CD14-positive monocyte (primary cell): ENCODE measurements at regions not wholly inside any gene's neighbourhood (a gene's known extent, or its start where the extent isn't known, plus 50 kb on each side); places are given as distances from the start of the nearest gene placed in this dataset.
"Not testable (repeated sequence)": the region's sequence is repeated elsewhere in the genome, so short reads cannot be mapped to it uniquely, and the experiment has no call there.

ENCODE experiments used
- DNase-seq, 3 donors: peaks; one replicate each; pipeline ENCODE4 v3.0.0-alpha.2; 2011 to 2022
- H2AFZ ChIP-seq: 2 replicates; pipeline ENCODE4 v1.6.0; 2012; ENCODE audit warnings: mild to moderate bottlenecking, low read depth, low read length, inconsistent platforms; ENCODE audit not compliant: insufficient read depth, poor library complexity, severe bottlenecking
- H3K27ac ChIP-seq, 2 donors: 1 replicate in 1 of 2; 2 replicates in 1 of 2; pipeline ENCODE4 v1.5.1; 2012 to 2013; ENCODE audit warnings: low read length in 2 of 2, control low read depth in 1 of 2, inconsistent platforms in 1 of 2, low read depth in 1 of 2, mild to moderate bottlenecking in 1 of 2
- H3K27me3 ChIP-seq, 2 donors: one replicate each; pipeline versions ENCODE4 v1.6.0 to v1.6.1; 2011 to 2013; ENCODE audit warnings: low read length in 2 of 2; ENCODE audit not compliant: control insufficient read depth in 2 of 2, insufficient read depth in 2 of 2
- H3K36me3 ChIP-seq, 2 donors: replicated peaks in 1 of 2; 1 replicate in 1 of 2; 2 replicates in 1 of 2; pipeline versions ENCODE4 v1.5.1 to v1.6.1; 2012 to 2013; ENCODE audit warnings: low read length in 2 of 2, control low read depth in 1 of 2, inconsistent platforms in 1 of 2, mild to moderate bottlenecking in 1 of 2; ENCODE audit not compliant: insufficient read depth in 2 of 2, control insufficient read depth in 1 of 2
- H3K4me1 ChIP-seq, 2 donors: 1 replicate in 1 of 2; 2 replicates in 1 of 2; pipeline versions ENCODE4 v1.5.1 to v1.6.1; 2012 to 2013; ENCODE audit warnings: low read length in 2 of 2, control low read depth in 1 of 2, inconsistent platforms in 1 of 2, mild to moderate bottlenecking in 1 of 2, moderate library complexity in 1 of 2; ENCODE audit not compliant: insufficient read depth in 2 of 2, control insufficient read depth in 1 of 2
- H3K4me2 ChIP-seq: replicated peaks from 2 replicates; pipeline ENCODE3; 2012; ENCODE audit warnings: low read length, moderate library complexity, mild to moderate bottlenecking; ENCODE audit not compliant: poor library complexity, severe bottlenecking; ENCODE audit errors: extremely low read depth
- H3K4me3 ChIP-seq, 3 experiments: fragments of 200-600 bp in 1 of 3; sonication (generic) in 1 of 3; replicated peaks in 1 of 3; 1 replicate in 2 of 3; 2 replicates in 1 of 3; pipeline ENCODE4 v1.5.1; 2011 to 2013; ENCODE audit warnings: low read length in 3 of 3, mild to moderate bottlenecking in 3 of 3, control low read depth in 2 of 3, low read depth in 2 of 3, inconsistent platforms in 1 of 3, moderate library complexity in 1 of 3
- H3K79me2 ChIP-seq: 2 replicates; pipeline ENCODE4 v1.6.0; 2012; ENCODE audit warnings: mild to moderate bottlenecking, control low read depth, inconsistent platforms, low read length, moderate library complexity; ENCODE audit not compliant: insufficient read depth
- H3K9ac ChIP-seq: 2 replicates; pipeline ENCODE4 v1.6.0; 2017; ENCODE audit warnings: low read length, mild to moderate bottlenecking; ENCODE audit not compliant: insufficient read depth, poor library complexity, severe bottlenecking
- H3K9me3 ChIP-seq, 2 donors: replicated peaks in 1 of 2; 1 replicate in 1 of 2; 2 replicates in 1 of 2; pipeline versions ENCODE4 v1.5.1 to v1.6.1; 2012 to 2013; ENCODE audit warnings: low read length in 2 of 2, control low read depth in 1 of 2; ENCODE audit not compliant: control insufficient read depth in 1 of 2, insufficient read depth in 1 of 2
- H4K20me1 ChIP-seq: 2 replicates; pipeline ENCODE4 v1.6.0; 2012; ENCODE audit warnings: mild to moderate bottlenecking, low read length, control low read depth, moderate library complexity; ENCODE audit not compliant: insufficient read depth
- H3K27ac Mint-ChIP-seq, 7 donors: one replicate each; pipeline ENCODE4 v1.8.0; 2020; ENCODE audit warnings: mild to moderate bottlenecking in 7 of 7, mixed read lengths in 7 of 7, moderate library complexity in 6 of 7, inconsistent platforms in 2 of 7
- H3K27me3 Mint-ChIP-seq, 3 donors: one replicate each; pipeline ENCODE4 v1.8.0; 2021 to 2022; ENCODE audit warnings: low read depth in 3 of 3, mild to moderate bottlenecking in 3 of 3, mixed read lengths in 3 of 3, moderate library complexity in 3 of 3, inconsistent platforms in 1 of 3
- H3K36me3 Mint-ChIP-seq, 2 donors: one replicate each; pipeline ENCODE4 v1.8.0; 2020; ENCODE audit warnings: mixed read lengths in 2 of 2, inconsistent platforms in 1 of 2, mild to moderate bottlenecking in 1 of 2
- H3K4me1 Mint-ChIP-seq: one replicate; pipeline ENCODE4 v1.8.0; 2020; ENCODE audit warnings: mild to moderate bottlenecking, mixed read lengths
- H3K4me3 Mint-ChIP-seq, 2 donors: one replicate each; pipeline ENCODE4 v1.8.0; 2020; ENCODE audit warnings: mild to moderate bottlenecking in 2 of 2, mixed read lengths in 2 of 2, moderate library complexity in 1 of 2
- H3K9me3 Mint-ChIP-seq, 7 donors: one replicate each; pipeline ENCODE4 v1.8.0; 2020 to 2022; ENCODE audit warnings: mixed read lengths in 7 of 7, mild to moderate bottlenecking in 6 of 7, moderate library complexity in 6 of 7, inconsistent platforms in 2 of 7
- CTCF ChIP-seq: fragments of 200-600 bp; IDR thresholded peaks from one replicate; pipeline ENCODE4 v1.8.0; 2022; ENCODE audit warnings: antibody characterized with exemption, mild to moderate bottlenecking
- WGBS: methylation state at CpG from one replicate; pipeline ENCODE4 v1.1.5; 2013; ENCODE audit warnings: missing lambda C conversion rate; ENCODE audit not compliant: insufficient coverage; 5-methylcytosine and 5-hydroxymethylcytosine counted together
- intact Hi-C, 2 donors: fragments of 100-400 bp; cut with micrococcal nuclease; formaldehyde crosslinking; loops; one replicate each; pipeline versions ENCODE4 v1.15.0 to v1.15.1; 2023

GRCh38 chr2:40020997-40021396 lies 241.9 kb upstream of the THUMPD2 start:
- Histone ChIP-seq H3K79me2 (no peaks in the 10 kb centered on the region), H3K27ac (no peak overlapping the region), H3K27me3 (no peaks in the 10 kb centered on the region), H3K4me2 (no peak overlapping the region), H2AFZ (no peak overlapping the region), H4K20me1 (no peaks in the 10 kb centered on the region), H3K36me3 (no peaks in the 10 kb centered on the region), H3K4me1 (no peaks in the 10 kb centered on the region), H3K9ac (no peak overlapping the region), H3K9me3 (peaks cover 19 to 23% of the 10 kb centered on the region in 2 donors), H3K4me3 (no peak overlapping the region)
- no peak overlapping the region for H3K4me3 Mint-ChIP-seq
- DNase-seq: no peak
- intact Hi-C loops: no loop called here
- no peak overlapping the region for H3K27ac Mint-ChIP-seq
- no CpG with 5 or more reads among the region's 1 CpG for WGBS
- peaks cover 0 to 2% (median 2%) of the 10 kb centered on the region in 3 donors for H3K27me3 Mint-ChIP-seq
- H3K4me1 Mint-ChIP-seq: no peaks in the 10 kb centered on the region
- no peaks in the 10 kb centered on the region for H3K36me3 Mint-ChIP-seq
- H3K9me3 Mint-ChIP-seq: peaks cover 17 to 39% (median 36%) of the 10 kb centered on the region in 7 donors
- TF ChIP-seq CTCF: no peak

GRCh38 chr2:40016151-40016885 lies 237.3 kb upstream of the THUMPD2 start:
- intact Hi-C loops: no loop called here
- H3K4me1 Mint-ChIP-seq: no peaks in the 10 kb centered on the region
- no peak overlapping the region for H3K27ac Mint-ChIP-seq
- no CpG with 5 or more reads among the region's 1 CpG for WGBS
- no peaks in the 10 kb centered on the region for H3K27me3 ChIP-seq
- H3K36me3 Mint-ChIP-seq: no peaks in the 10 kb centered on the region
- H3K36me3 ChIP-seq: no peaks in the 10 kb centered on the region
- no peak overlapping the region for H3K4me3 Mint-ChIP-seq
- no peaks in the 10 kb centered on the region for H4K20me1 ChIP-seq
- H3K9ac ChIP-seq: no peak overlapping the region
- H3K4me2 ChIP-seq: no peak overlapping the region
- H3K27ac ChIP-seq: no peak overlapping the region
- H3K9me3 Mint-ChIP-seq: peaks cover 16 to 37% (median 29%) of the 10 kb centered on the region in 7 donors
- H3K27me3 Mint-ChIP-seq: peaks cover 0 to 2% (median 2%) of the 10 kb centered on the region in 3 donors
- no peak overlapping the region for H2AFZ ChIP-seq
- no peak overlapping the region for H3K4me3 ChIP-seq
- no peaks in the 10 kb centered on the region for H3K79me2 ChIP-seq
- peaks cover 10 to 15% of the 10 kb centered on the region in 2 donors for H3K9me3 ChIP-seq
- no peaks in the 10 kb centered on the region for H3K4me1 ChIP-seq
- TF ChIP-seq CTCF: no peak
- DNase-seq: no peak

GRCh38 chr2:40013962-40014361 lies 234.9 kb upstream of the THUMPD2 start:
- H3K9ac ChIP-seq, H4K20me1 ChIP-seq, intact Hi-C loops, H3K4me1 ChIP-seq, H3K27ac Mint-ChIP-seq, H3K79me2 ChIP-seq, H3K36me3 ChIP-seq, H3K4me3 ChIP-seq, H3K27me3 Mint-ChIP-seq, H3K4me1 Mint-ChIP-seq, H2AFZ ChIP-seq, H3K9me3 ChIP-seq, H3K27me3 ChIP-seq, H3K36me3 Mint-ChIP-seq, H3K4me2 ChIP-seq, DNase-seq, H3K4me3 Mint-ChIP-seq, H3K27ac ChIP-seq: not testable (repeated sequence)
- peaks cover 11 to 25% (median 17%) of the 10 kb centered on the region in 7 donors for H3K9me3 Mint-ChIP-seq
- no CpG with 5 or more reads among the region's 17 CpGs for WGBS
